Epithelial cell of prostate (primary cell): ENCODE measurements at regions not wholly inside any gene's neighbourhood (a gene's known extent, or its start where the extent isn't known, plus 50 kb on each side); places are given as distances from the start of the nearest gene placed in this dataset.

Source experiments
- DNase-seq: peaks from one replicate; pipeline ENCODE4 v3.0.0-alpha.2; 2011; ENCODE audit warnings: low read depth, low spot score
- H3K27ac ChIP-seq: fragments of 450-650 bp; 2 replicates; pipeline ENCODE4 v1.5.1; 2017; ENCODE audit warnings: mild to moderate bottlenecking

GRCh38 chr11:86728562-86728961, 56.1 kb upstream of the ME3 start:
- H3K27ac ChIP-seq = peak overlapping the region; percentile 6
- no peak for DNase-seq

DNA sequence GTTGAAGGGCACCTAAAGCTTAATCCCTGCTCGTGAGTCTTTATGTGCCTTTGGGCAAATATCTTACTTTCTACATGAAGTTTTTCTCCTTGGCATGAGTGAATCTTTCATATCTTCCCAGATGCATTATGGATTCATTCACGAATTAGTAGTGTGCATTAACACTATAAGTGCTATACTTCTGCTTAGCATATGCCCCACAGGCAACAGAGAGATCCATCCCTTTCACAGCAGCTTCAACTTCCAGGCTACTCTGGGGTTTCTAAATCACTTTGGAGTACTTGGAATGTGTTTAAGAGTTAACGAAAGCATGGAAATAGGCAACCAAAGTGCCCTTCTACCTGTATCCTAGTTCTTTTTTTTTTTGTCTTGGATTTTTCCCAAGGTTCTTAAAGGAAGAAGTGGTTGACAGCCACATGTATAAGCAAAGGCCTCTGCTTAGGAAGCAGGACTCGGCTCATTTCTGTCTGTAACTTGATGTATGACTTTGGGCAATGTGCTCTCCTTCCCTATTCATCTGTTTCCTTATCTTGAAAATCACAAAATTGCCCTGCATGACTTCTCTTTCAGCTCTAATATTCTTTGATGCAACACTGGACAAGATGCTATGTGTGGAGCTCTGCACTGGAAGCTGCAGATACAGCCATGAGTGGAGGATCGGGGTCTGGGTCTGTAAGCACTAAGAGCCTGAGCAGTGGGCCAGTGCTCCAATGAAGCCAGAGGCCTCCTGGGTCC, 54.5 kb upstream of the ME3 start:
- H3K27ac ChIP-seq = peak overlapping the region; percentile 73
- no peak for DNase-seq

- peak overlapping the region; percentile 73 for H3K27ac ChIP-seq
- DNase-seq = peak; percentile 68
Observed at GRCh38 chr11:86726118-86726753, 53.8 kb upstream of the ME3 start.

- peak; percentile 60 for DNase-seq
- H3K27ac ChIP-seq = peak overlapping the region; percentile 64
Observed at GRCh38 chr11:86724137-86724536, 51.7 kb upstream of the ME3 start.

DNA sequence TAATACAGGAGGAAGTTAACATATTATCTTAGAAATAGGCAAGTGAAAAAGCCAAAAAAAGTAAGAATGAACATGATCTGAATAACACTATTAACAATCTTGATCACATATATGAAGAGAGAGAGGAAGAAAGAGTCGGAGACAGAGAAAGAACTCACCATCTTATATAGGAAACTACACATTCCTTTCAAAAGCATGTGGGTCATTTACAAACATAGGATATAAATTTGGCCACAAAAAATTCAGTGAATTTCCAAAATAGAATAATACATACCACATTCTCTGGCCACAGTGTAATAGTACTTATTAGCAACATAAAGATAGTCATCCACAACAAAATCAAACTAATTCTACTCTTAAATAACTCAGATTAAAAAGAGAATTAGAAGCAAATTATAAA, 50.9 kb upstream of the ME3 start:
- H3K27ac ChIP-seq = peak overlapping the region; percentile 64
- DNase-seq = no peak

DNA sequence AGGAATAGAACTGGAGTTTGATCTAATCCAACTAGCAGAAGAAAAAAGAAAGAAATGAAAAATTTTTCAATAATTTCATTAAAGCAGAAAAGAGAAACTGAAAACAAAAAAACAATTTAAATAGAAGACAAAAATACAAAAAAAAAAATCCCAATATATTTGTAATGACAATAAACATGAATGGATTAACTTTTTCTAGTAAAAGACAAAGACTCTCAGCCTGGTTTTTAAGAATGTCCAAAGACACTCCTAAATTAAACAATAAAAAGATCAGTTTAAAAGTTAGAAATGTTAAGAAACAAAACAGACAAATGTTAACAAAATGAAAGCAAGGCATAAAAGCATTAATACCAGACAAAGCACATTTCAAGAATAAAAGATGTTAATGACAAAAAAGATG, 50.3 kb upstream of the ME3 start:
- no peak for DNase-seq
- H3K27ac ChIP-seq = peak overlapping the region; percentile 30
